ENCODE measurements at regions not wholly inside any gene's neighbourhood (a gene's known extent, or its start where the extent isn't known, plus 50 kb on each side); places are given as distances from the start of the nearest gene placed in this dataset.

- TF ChIP-seq ATOH8 (CRISPR knock-in tag; IDR thresholded peaks at IDR 0.05; ENCODE audit: low read depth): no peak
- no peak for TF ChIP-seq MAX (IDR thresholded peaks at IDR 0.05)
Measured at GRCh38 chr11:122398167-122398566, 257.4 kb upstream of the UBASH3B start.

Measured in A549 (cell line).